Calu3 (cell line): ENCODE measurements at regions not wholly inside any gene's neighbourhood (a gene's known extent, or its start where the extent isn't known, plus 50 kb on each side); places are given as distances from the start of the nearest gene placed in this dataset.

Experiments used
- BruUV-seq: library from RNA; stranded (reverse); fragments of 400-500 nt; replicated peaks from 2 replicates; lab custom pipeline; 2021; lab: Mats Ljungman, UMichigan
- CTCF ChIA-PET: fragments of 300-600 bp; sonication (Branson Sonifier 250); formaldehyde crosslinking; loops from one replicate; lab custom pipeline; 2022; ENCODE audit warnings: antibody characterized with exemption; lab: Charles Lee
- DNase-seq: peaks from one replicate; pipeline ENCODE4 v3.0.0; 2022
- H3K27ac Mint-ChIP-seq: one replicate; pipeline ENCODE4 v1.8.0; 2022; ENCODE audit warnings: mixed read lengths; ENCODE audit not compliant: unreplicated experiment
- H3K27me3 Mint-ChIP-seq: one replicate; pipeline ENCODE4 v1.8.0; 2022; ENCODE audit warnings: mixed read lengths; ENCODE audit not compliant: unreplicated experiment
- H3K36me3 Mint-ChIP-seq: one replicate; pipeline ENCODE4 v1.8.0; 2022; ENCODE audit warnings: mild to moderate bottlenecking, moderate library complexity, mixed read lengths; ENCODE audit not compliant: insufficient read depth, unreplicated experiment
- H3K4me1 Mint-ChIP-seq: one replicate; pipeline ENCODE4 v1.8.0; 2022; ENCODE audit warnings: mild to moderate bottlenecking, low read depth, mixed read lengths; ENCODE audit not compliant: unreplicated experiment
- H3K4me3 Mint-ChIP-seq: one replicate; pipeline ENCODE4 v1.8.0; 2022; ENCODE audit warnings: mild to moderate bottlenecking, low read depth, moderate library complexity, mixed read lengths; ENCODE audit not compliant: unreplicated experiment
- H3K9me3 Mint-ChIP-seq: one replicate; pipeline ENCODE4 v1.8.0; 2022; ENCODE audit warnings: low read depth, mixed read lengths; ENCODE audit not compliant: unreplicated experiment
- intact Hi-C: fragments of 100-400 bp; cut with micrococcal nuclease; formaldehyde crosslinking; loops from one replicate; pipeline ENCODE4 v1.10.0; 2022; ENCODE audit not compliant: unreplicated experiment
- TF ChIP-seq, protein P1 (sequence below): fragments of 200-600 bp; IDR thresholded peaks from one replicate; pipeline ENCODE4 v1.8.0; 2022; ENCODE audit warnings: antibody characterized with exemption; ENCODE audit not compliant: unreplicated experiment

DNA sequence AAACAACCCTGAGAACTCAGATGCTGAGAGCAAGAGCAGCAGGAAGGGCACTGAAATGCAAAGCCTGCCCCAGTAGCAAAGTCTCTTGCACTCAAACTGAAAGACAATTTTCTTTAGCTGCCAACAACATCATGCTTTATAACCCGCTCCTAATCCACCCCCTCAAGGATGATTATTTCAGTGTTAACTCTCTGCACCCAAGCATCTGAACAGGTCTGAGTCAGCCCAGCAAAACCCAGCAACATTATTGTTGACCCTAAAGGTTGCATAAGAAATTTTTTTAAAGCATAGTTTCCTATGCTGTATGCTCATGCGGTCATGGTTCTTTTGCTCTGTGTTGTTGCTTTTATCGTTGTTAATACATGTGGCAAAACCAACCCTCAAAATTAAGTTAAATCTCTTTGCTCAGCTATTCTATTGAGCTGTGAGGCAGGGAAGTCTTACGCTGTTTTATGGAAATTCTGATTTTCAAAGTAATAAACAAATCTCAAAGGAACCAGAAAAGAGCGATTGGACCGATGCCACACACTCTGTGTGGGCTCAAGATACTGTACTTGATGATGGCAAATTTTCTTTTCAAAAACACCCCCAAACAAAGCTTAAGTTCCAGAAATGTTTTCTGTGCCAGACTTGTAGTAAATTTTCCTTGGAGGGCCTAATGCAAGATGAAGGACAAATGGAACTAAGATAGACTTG is 440.6 kb upstream of the MPDZ start:
- no peak for DNase-seq
- Mint-ChIP-seq H3K4me3 (no peak overlapping the region), H3K36me3 (no peaks in the 10 kb centered on the region), H3K27ac (no peak overlapping the region), H3K4me1 (no peaks in the 10 kb centered on the region), H3K27me3 (no peaks in the 10 kb centered on the region), H3K9me3 (peaks cover 2% of the 10 kb centered on the region)
- no TSS peak for BruUV-seq
- TF ChIP-seq, protein P1, sequence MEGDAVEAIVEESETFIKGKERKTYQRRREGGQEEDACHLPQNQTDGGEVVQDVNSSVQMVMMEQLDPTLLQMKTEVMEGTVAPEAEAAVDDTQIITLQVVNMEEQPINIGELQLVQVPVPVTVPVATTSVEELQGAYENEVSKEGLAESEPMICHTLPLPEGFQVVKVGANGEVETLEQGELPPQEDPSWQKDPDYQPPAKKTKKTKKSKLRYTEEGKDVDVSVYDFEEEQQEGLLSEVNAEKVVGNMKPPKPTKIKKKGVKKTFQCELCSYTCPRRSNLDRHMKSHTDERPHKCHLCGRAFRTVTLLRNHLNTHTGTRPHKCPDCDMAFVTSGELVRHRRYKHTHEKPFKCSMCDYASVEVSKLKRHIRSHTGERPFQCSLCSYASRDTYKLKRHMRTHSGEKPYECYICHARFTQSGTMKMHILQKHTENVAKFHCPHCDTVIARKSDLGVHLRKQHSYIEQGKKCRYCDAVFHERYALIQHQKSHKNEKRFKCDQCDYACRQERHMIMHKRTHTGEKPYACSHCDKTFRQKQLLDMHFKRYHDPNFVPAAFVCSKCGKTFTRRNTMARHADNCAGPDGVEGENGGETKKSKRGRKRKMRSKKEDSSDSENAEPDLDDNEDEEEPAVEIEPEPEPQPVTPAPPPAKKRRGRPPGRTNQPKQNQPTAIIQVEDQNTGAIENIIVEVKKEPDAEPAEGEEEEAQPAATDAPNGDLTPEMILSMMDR, result no peak
- intact Hi-C loops, result no loop called here
- CTCF ChIA-PET, result no interaction called here

DNA sequence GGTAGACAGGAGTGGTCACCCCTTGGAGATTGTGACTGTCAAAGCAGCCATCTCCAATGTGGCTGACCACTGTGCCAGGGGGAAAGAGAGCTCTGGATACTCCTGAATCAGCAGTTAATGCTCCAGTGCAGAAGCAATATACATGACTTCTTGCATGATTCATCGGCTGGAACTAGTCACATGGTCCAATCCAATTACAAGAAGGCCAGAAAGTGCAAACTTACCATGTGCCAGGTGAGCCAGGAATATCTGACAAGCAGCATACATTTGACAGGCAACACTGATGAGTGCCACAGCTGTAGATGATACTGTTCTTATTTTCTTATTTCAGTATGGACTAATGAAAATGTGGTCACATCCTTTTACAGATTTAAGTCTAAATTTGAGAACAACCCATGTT is 440.0 kb upstream of the MPDZ start:
- no peaks in the 10 kb centered on the region for H3K27me3 Mint-ChIP-seq
- DNase-seq, result no peak
- no peak overlapping the region for H3K4me3 Mint-ChIP-seq
- no peak overlapping the region for H3K27ac Mint-ChIP-seq
- no TSS peak for BruUV-seq
- CTCF ChIA-PET, result interaction anchor here (1.4 kb wide), 1 partner anchor 15 kb away, joined by 4 read pairs; no protein-coding TSS in a partner anchor
- H3K9me3 Mint-ChIP-seq, result peaks cover 2% of the 10 kb centered on the region
- intact Hi-C loops, result no loop called here
- H3K36me3 Mint-ChIP-seq, result no peaks in the 10 kb centered on the region
- no peaks in the 10 kb centered on the region for H3K4me1 Mint-ChIP-seq
- TF ChIP-seq, protein P1, result no peak

DNA sequence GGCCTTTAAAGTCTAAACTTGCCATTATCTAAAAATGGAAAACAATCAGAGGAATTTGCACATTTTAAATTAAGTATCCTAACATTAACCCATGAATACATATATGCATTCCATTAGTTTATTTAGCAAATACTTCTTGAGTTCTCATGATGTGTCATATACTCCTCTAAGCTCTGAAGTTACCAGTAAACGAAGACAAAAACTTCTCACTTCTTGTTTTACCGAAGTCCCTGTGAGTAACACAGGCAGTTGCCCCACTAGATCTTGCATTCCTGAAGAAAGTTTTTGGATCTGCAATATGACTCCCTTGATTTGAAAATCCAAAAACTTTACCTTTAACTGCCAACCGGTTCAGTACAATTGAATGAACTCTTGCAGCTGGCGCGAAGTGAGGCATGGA is 439.0 kb upstream of the MPDZ start:
- H3K4me1 Mint-ChIP-seq, result no peaks in the 10 kb centered on the region
- TF ChIP-seq, protein P1, result no peak
- H3K36me3 Mint-ChIP-seq, result no peaks in the 10 kb centered on the region
- H3K27me3 Mint-ChIP-seq, result no peaks in the 10 kb centered on the region
- CTCF ChIA-PET, result interaction anchor here (1.4 kb wide), 1 partner anchor 15 kb away, joined by 4 read pairs; no protein-coding TSS in a partner anchor
- H3K9me3 Mint-ChIP-seq, result peaks cover 2% of the 10 kb centered on the region
- no peak overlapping the region for H3K4me3 Mint-ChIP-seq
- no peak for DNase-seq
- intact Hi-C loops, result no loop called here
- H3K27ac Mint-ChIP-seq, result no peak overlapping the region
- no TSS peak for BruUV-seq

DNA sequence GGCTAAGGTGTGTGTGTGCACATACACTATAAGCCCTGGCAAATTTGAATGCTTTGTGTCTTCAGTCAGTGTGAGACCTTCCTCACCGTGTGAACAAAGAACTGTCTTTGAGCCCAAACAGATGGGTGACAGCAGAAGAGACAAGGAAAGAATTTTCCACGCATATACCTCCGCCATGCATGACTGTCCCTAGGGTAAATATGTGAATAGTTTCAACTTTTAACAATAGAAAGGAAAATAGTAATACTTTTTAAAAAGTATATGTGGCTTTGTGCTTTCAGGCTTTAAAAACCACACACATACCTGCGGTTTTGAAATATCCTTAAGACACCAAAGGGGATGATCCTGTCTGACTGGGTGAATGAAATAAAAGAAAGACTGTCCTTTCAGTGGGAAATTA is 438.6 kb upstream of the MPDZ start:
- Mint-ChIP-seq H3K4me1 (no peaks in the 10 kb centered on the region), H3K36me3 (no peaks in the 10 kb centered on the region), H3K27me3 (no peaks in the 10 kb centered on the region), H3K27ac (no peak overlapping the region), H3K4me3 (no peak overlapping the region), H3K9me3 (no peaks in the 10 kb centered on the region)
- intact Hi-C loops, result no loop called here
- no TSS peak for BruUV-seq
- TF ChIP-seq, protein P1, result no peak
- CTCF ChIA-PET, result interaction anchor here (1.4 kb wide), 1 partner anchor 16 kb away, joined by 4 read pairs; no protein-coding TSS in a partner anchor
- no peak for DNase-seq
